ENCODE measurements at regions not wholly inside any gene's neighbourhood (a gene's known extent, or its start where the extent isn't known, plus 50 kb on each side); places are given as distances from the start of the nearest gene placed in this dataset.

DNA sequence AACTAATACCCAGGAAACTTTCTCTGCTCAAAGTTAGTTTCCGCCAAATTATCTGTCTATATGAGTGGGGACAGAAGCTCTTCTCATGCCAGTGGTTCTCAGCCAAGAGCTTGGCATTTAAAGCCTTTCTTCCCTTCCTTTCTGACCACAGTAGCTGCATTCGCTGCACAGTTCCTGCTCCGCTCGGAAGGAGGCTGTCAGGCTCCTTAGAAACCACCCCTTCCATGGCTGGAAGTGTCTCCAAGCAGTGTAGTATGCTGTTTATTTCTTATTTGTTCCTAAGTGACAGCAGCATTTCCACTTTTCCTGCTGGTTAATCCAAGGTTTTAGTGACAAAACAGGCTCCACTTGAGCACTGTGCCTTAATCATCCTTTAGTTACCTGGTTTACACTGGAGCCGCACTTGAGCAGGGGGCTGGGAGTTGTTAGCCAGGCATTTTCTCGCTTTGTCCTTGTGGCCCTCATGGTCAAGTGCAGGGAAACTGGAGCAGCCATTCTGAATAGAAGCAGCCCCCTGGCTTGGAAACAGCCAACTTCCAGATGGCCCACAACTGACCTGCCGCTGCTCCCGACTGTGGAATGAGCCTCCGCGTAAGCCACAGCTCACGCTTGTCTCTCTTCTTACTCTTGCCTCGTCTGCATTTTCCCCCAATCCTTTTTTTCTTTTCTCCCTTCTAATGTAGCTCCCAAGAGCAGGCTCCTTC lies 739.4 kb upstream of the TENM3 start:
- DNase-seq: no peak
- intact Hi-C loops (cut with micrococcal nuclease; ENCODE audit: unreplicated experiment): no loop called here
- Histone ChIP-seq H3K27me3 (replicated peaks; ENCODE audit: control insufficient read depth, insufficient read depth, low read length) (peaks cover 1% of the 10 kb centered on the region), H3K4me3 (ENCODE audit: low read depth, low read length) (no peak overlapping the region), H3K9me3 (no peaks in the 10 kb centered on the region), H3K36me3 (ENCODE audit: control insufficient read depth, insufficient read depth, low read length) (no peaks in the 10 kb centered on the region), H3K4me1 (no peaks in the 10 kb centered on the region)
- no peak overlapping the region for H3K4me3 Mint-ChIP-seq (ENCODE audit: unreplicated experiment)
- H3K9me3 Mint-ChIP-seq (ENCODE audit: unreplicated experiment): no peaks in the 10 kb centered on the region
- TF ChIP-seq, protein P1, sequence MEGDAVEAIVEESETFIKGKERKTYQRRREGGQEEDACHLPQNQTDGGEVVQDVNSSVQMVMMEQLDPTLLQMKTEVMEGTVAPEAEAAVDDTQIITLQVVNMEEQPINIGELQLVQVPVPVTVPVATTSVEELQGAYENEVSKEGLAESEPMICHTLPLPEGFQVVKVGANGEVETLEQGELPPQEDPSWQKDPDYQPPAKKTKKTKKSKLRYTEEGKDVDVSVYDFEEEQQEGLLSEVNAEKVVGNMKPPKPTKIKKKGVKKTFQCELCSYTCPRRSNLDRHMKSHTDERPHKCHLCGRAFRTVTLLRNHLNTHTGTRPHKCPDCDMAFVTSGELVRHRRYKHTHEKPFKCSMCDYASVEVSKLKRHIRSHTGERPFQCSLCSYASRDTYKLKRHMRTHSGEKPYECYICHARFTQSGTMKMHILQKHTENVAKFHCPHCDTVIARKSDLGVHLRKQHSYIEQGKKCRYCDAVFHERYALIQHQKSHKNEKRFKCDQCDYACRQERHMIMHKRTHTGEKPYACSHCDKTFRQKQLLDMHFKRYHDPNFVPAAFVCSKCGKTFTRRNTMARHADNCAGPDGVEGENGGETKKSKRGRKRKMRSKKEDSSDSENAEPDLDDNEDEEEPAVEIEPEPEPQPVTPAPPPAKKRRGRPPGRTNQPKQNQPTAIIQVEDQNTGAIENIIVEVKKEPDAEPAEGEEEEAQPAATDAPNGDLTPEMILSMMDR (IDR thresholded peaks at IDR 0.05; ENCODE audit: insufficient read depth in 1 of 2, low read depth in 1 of 2, low read length in 1 of 2, severe bottlenecking in 1 of 2, unreplicated experiment in 1 of 2): no peak
- H3K27me3 Mint-ChIP-seq (ENCODE audit: insufficient read depth, unreplicated experiment): peaks cover 11% of the 10 kb centered on the region
- H3K4me1 Mint-ChIP-seq (ENCODE audit: low read depth, unreplicated experiment): no peaks in the 10 kb centered on the region
- BruUV-seq (replicated peaks): no TSS peak
- ChIA-PET CTCF (no interaction called here), POLR2A (no interaction called here)
- H3K27ac Mint-ChIP-seq (ENCODE audit: unreplicated experiment): no peak overlapping the region
- no peaks in the 10 kb centered on the region for H3K36me3 Mint-ChIP-seq (ENCODE audit: insufficient read depth, unreplicated experiment)

DNA sequence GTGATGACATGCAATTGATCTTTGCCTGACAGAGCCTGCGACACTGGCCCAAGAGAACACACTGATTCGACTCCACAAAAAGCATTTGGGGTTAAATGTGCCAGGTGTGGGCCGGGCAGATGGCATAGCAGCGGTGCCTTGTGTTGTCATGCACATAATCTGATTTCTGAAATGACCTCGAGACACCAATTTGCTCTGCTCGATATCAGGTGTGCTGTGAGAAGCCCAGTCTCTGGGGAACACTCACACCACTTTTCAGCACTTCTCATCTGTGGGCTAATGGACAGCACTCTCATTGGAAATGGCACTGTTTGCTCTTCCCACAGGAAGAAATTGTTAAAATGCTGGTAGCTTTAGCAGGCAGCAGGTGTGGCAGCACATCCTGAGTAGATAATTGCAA lies 738.3 kb upstream of the TENM3 start:
- Mint-ChIP-seq H3K27ac (ENCODE audit: unreplicated experiment) (no peak overlapping the region), H3K27me3 (ENCODE audit: insufficient read depth, unreplicated experiment) (peaks cover 16% of the 10 kb centered on the region), H3K9me3 (ENCODE audit: unreplicated experiment) (no peaks in the 10 kb centered on the region), H3K4me3 (ENCODE audit: unreplicated experiment) (no peak overlapping the region), H3K4me1 (ENCODE audit: low read depth, unreplicated experiment) (no peaks in the 10 kb centered on the region), H3K36me3 (ENCODE audit: insufficient read depth, unreplicated experiment) (no peaks in the 10 kb centered on the region)
- ChIA-PET POLR2A (no interaction called here), CTCF (no interaction called here)
- Histone ChIP-seq H3K4me3 (ENCODE audit: low read depth, low read length) (no peak overlapping the region), H3K27me3 (replicated peaks; ENCODE audit: control insufficient read depth, insufficient read depth, low read length) (peaks cover 1% of the 10 kb centered on the region), H3K36me3 (ENCODE audit: control insufficient read depth, insufficient read depth, low read length) (no peaks in the 10 kb centered on the region), H3K9me3 (no peaks in the 10 kb centered on the region), H3K4me1 (no peaks in the 10 kb centered on the region)
- DNase-seq: no peak
- intact Hi-C loops (cut with micrococcal nuclease; ENCODE audit: unreplicated experiment): no loop called here
- TF ChIP-seq, protein P1 (IDR thresholded peaks at IDR 0.05; ENCODE audit: insufficient read depth in 1 of 2, low read depth in 1 of 2, low read length in 1 of 2, severe bottlenecking in 1 of 2, unreplicated experiment in 1 of 2): no peak
- BruUV-seq (replicated peaks): no TSS peak

DNA sequence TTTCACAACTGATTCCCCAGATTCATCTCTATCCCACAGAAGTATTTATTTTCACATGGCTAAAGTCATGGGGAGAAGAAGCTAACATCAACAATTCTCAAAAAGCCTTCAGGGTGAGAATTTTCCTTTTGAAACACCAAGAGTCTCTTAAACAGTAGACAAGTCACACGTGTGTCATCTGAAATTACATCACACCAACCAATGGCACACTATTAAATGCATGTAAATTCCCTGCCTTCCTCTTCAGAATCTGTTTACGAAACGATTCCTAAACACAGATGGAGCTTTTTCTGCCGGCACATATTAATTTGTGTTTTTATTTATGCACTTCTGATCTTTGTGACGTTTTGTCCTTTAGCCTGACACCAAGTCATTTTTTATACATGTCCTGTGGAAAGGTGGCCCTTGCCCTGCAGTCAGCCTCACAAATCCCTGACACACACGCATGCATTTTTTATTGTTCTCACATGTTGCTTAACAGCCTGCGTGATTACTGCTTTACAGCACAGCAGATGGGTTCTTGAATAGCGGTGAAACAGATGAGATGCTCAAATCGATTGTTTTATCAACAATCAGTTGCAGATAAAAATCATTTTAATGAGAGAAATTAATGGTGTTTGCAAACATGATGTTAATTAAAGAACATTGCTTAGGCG lies 735.9 kb upstream of the TENM3 start:
- no peaks in the 10 kb centered on the region for H3K9me3 Mint-ChIP-seq (ENCODE audit: unreplicated experiment)
- H3K4me1 Mint-ChIP-seq (ENCODE audit: low read depth, unreplicated experiment): no peaks in the 10 kb centered on the region
- no peaks in the 10 kb centered on the region for H3K9me3 ChIP-seq
- H3K27me3 Mint-ChIP-seq (ENCODE audit: insufficient read depth, unreplicated experiment): peaks cover 27% of the 10 kb centered on the region
- peaks cover 1% of the 10 kb centered on the region for H3K27me3 ChIP-seq (replicated peaks; ENCODE audit: control insufficient read depth, insufficient read depth, low read length)
- H3K4me3 ChIP-seq (ENCODE audit: low read depth, low read length): no peak overlapping the region
- no peak for DNase-seq
- intact Hi-C loops (cut with micrococcal nuclease; ENCODE audit: unreplicated experiment): no loop called here
- TF ChIP-seq, protein P1 (IDR thresholded peaks at IDR 0.05; ENCODE audit: insufficient read depth in 1 of 2, low read depth in 1 of 2, low read length in 1 of 2, severe bottlenecking in 1 of 2, unreplicated experiment in 1 of 2): no peak
- no TSS peak for BruUV-seq (replicated peaks)
- CTCF ChIA-PET: no interaction called here
- H3K36me3 ChIP-seq (ENCODE audit: control insufficient read depth, insufficient read depth, low read length): no peaks in the 10 kb centered on the region
- no peaks in the 10 kb centered on the region for H3K4me1 ChIP-seq
- no peak overlapping the region for H3K27ac Mint-ChIP-seq (ENCODE audit: unreplicated experiment)
- POLR2A ChIA-PET: no interaction called here
- H3K36me3 Mint-ChIP-seq (ENCODE audit: insufficient read depth, unreplicated experiment): no peaks in the 10 kb centered on the region
- H3K4me3 Mint-ChIP-seq (ENCODE audit: unreplicated experiment): no peak overlapping the region

Data from Caco-2 (cell line).